ENCODE measurements at regions not wholly inside any gene's neighbourhood (a gene's known extent, or its start where the extent isn't known, plus 50 kb on each side); places are given as distances from the start of the nearest gene placed in this dataset.

DNA sequence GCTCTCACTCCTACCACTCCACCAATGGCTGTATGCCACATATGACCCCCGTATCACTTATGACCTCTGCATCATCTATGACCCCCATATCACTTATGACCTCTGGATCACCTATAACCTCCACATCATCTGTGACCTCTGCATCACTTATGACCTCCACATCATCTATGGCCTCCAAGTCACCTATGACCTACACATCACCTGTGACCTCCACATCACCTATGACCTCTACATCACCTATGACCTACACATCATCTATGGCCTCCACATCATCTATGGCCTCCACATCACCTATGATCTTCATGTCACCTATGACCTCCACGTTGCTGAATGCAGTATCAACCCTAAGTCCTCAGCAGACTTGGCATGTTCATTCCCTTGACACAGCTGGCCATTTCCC lies 271.2 kb downstream of the MATN1 start:
- Histone ChIP-seq H4K20me1 (ENCODE audit: insufficient read depth) (no peaks in the 10 kb centered on the region), H3K36me3 (ENCODE audit: insufficient read depth) (no peaks in the 10 kb centered on the region), H3K27me3 (ENCODE audit: insufficient read depth, low read depth) (peaks cover 4% of the 10 kb centered on the region; the same call in 1 of the 2 replicates), H3K9ac (no peak overlapping the region), H3K4me2 (no peak overlapping the region), H2AFZ (ENCODE audit: low read depth) (no peak overlapping the region), H3K4me1 (ENCODE audit: low read depth, poor library complexity, severe bottlenecking) (no peaks in the 10 kb centered on the region), H3K4me3 (IDR thresholded peaks at IDR 0.05; ENCODE audit: insufficient read depth, low read depth, low read length) (no peak overlapping the region), H3K79me2 (ENCODE audit: insufficient read depth, low read depth) (no peaks in the 10 kb centered on the region), H3K27ac (no peak overlapping the region)
- TF ChIP-seq, protein P1, sequence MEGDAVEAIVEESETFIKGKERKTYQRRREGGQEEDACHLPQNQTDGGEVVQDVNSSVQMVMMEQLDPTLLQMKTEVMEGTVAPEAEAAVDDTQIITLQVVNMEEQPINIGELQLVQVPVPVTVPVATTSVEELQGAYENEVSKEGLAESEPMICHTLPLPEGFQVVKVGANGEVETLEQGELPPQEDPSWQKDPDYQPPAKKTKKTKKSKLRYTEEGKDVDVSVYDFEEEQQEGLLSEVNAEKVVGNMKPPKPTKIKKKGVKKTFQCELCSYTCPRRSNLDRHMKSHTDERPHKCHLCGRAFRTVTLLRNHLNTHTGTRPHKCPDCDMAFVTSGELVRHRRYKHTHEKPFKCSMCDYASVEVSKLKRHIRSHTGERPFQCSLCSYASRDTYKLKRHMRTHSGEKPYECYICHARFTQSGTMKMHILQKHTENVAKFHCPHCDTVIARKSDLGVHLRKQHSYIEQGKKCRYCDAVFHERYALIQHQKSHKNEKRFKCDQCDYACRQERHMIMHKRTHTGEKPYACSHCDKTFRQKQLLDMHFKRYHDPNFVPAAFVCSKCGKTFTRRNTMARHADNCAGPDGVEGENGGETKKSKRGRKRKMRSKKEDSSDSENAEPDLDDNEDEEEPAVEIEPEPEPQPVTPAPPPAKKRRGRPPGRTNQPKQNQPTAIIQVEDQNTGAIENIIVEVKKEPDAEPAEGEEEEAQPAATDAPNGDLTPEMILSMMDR (conservative IDR thresholded peaks at IDR 0.05; ENCODE audit: low read depth, low read length), result no peak

DNA sequence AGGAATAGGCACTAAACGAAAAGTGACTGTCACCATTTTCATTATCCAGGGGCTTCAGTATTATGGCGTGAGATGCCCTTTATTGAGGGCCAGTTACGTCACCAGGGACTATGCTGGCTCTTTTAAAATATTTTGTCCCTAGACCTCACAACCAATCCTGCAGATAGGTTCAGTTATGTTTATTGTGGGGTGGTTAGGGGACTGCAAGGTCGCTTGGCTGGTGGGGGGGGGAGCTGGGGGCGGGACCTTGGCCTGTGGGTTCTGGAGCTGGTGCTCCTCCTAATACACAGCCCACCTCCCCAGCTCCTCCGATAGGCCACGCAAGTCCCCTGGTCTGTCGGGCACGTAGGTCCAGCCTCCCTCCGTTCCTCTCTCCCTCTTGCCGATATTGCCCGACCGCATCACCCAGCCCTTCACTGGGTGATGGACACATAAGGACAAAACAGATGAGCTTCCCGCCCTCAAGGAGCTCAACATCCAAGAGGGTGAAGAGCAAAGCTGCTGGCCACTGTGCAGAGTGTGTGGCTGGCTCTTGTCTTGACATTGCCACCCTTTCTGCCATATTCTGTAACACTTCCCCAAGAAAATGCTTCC lies 271.8 kb downstream of the MATN1 start:
- Histone ChIP-seq H3K27ac (no peak overlapping the region), H3K36me3 (ENCODE audit: insufficient read depth) (no peaks in the 10 kb centered on the region), H3K4me3 (IDR thresholded peaks at IDR 0.05; ENCODE audit: insufficient read depth, low read depth, low read length) (no peak overlapping the region), H3K4me1 (ENCODE audit: low read depth, poor library complexity, severe bottlenecking) (no peaks in the 10 kb centered on the region), H4K20me1 (ENCODE audit: insufficient read depth) (no peaks in the 10 kb centered on the region), H3K9ac (no peak overlapping the region), H3K79me2 (ENCODE audit: insufficient read depth, low read depth) (no peaks in the 10 kb centered on the region), H2AFZ (ENCODE audit: low read depth) (no peak overlapping the region), H3K27me3 (ENCODE audit: insufficient read depth, low read depth) (peaks cover 4% of the 10 kb centered on the region; the same call in 1 of the 2 replicates), H3K4me2 (no peak overlapping the region)
- TF ChIP-seq, protein P1 (conservative IDR thresholded peaks at IDR 0.05; ENCODE audit: low read depth, low read length), result no peak

DNA sequence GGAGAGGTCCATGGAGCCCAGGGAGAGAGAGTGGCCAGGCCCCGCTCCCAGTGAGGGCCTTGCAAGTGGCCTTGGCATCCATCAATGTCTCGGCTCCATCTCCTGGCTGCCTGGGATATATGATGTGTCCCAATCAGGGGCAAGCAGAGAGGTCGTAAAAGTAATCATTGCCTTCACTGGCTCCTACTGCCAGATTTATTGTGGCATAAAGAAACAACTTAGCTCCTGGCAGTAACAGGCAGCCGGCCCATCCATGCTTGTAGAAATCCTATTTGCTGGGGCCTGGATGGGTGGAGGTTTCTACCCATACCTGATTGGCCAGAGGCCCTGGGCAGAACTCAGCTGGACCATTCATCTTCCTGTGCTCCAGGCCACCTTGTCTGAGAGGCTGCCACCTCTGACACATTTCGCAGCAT lies 272.6 kb downstream of the MATN1 start:
- no peaks in the 10 kb centered on the region for H4K20me1 ChIP-seq (ENCODE audit: insufficient read depth)
- H3K36me3 ChIP-seq (ENCODE audit: insufficient read depth), result no peaks in the 10 kb centered on the region
- TF ChIP-seq, protein P1 (conservative IDR thresholded peaks at IDR 0.05; ENCODE audit: low read depth, low read length), result no peak
- no peak overlapping the region for H3K27ac ChIP-seq
- no peak overlapping the region for H3K4me3 ChIP-seq (IDR thresholded peaks at IDR 0.05; ENCODE audit: insufficient read depth, low read depth, low read length)
- no peak overlapping the region for H3K4me2 ChIP-seq
- H3K79me2 ChIP-seq (ENCODE audit: insufficient read depth, low read depth), result no peaks in the 10 kb centered on the region
- no peak overlapping the region for H3K9ac ChIP-seq
- H3K4me1 ChIP-seq (ENCODE audit: low read depth, poor library complexity, severe bottlenecking), result no peaks in the 10 kb centered on the region
- no peak overlapping the region for H2AFZ ChIP-seq (ENCODE audit: low read depth)
- H3K27me3 ChIP-seq (ENCODE audit: insufficient read depth, low read depth), result peaks cover 4% of the 10 kb centered on the region; the same call in 1 of the 2 replicates

DNA sequence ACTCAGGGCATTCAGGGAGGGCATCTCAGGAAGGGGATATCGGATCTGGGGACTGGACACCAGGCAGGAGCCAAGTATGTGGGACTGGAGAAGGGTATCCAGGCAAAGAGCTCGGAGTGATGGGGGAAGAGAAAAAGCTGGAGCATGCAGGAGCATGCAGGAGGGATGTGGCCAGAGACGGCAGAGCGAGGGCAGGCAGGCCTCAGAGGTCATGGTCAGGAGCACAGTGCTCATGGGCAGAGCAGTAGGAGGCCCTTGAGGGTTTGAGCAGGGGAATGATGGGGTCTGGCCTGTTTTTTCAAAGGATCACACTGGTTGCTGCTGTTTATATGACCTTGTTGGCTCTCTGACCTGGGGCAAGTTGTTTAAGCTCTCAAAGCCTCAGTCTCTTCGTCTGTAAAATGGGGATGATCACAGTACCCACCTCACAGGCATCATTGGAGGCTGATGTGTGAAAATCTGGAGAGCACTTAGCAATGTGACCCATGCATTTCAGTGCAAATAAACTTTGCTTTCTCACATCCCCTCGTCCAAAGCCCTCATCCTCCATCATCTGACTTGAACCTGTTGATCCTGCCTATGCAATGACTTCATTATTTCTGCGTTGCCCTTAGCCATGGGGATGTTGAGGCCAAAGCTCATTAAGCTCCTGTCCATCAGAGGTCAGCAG lies 273.1 kb downstream of the MATN1 start:
- H3K79me2 ChIP-seq (ENCODE audit: insufficient read depth, low read depth), result no peaks in the 10 kb centered on the region
- H3K9ac ChIP-seq, result no peak overlapping the region
- H3K4me2 ChIP-seq, result no peak overlapping the region
- H3K4me1 ChIP-seq (ENCODE audit: low read depth, poor library complexity, severe bottlenecking), result no peaks in the 10 kb centered on the region
- H2AFZ ChIP-seq (ENCODE audit: low read depth), result no peak overlapping the region
- H3K27me3 ChIP-seq (ENCODE audit: insufficient read depth, low read depth), result peaks cover 4% of the 10 kb centered on the region; the same call in 1 of the 2 replicates
- H3K4me3 ChIP-seq (IDR thresholded peaks at IDR 0.05; ENCODE audit: insufficient read depth, low read depth, low read length), result no peak overlapping the region
- H4K20me1 ChIP-seq (ENCODE audit: insufficient read depth), result no peaks in the 10 kb centered on the region
- H3K36me3 ChIP-seq (ENCODE audit: insufficient read depth), result no peaks in the 10 kb centered on the region
- H3K27ac ChIP-seq, result no peak overlapping the region
- TF ChIP-seq, protein P1 (conservative IDR thresholded peaks at IDR 0.05; ENCODE audit: low read depth, low read length), result no peak

All from KMS-11 (cell line).